Islet of Langerhans (tissue), 1 donor: ENCODE measurements at regions not wholly inside any gene's neighbourhood (a gene's known extent, or its start where the extent isn't known, plus 50 kb on each side); places are given as distances from the start of the nearest gene placed in this dataset.
"Not testable (repeated sequence)": the region's sequence is repeated elsewhere in the genome, so short reads cannot be mapped to it uniquely, and the experiment has no call there.

Experiments
- FAIRE-seq: peaks from one replicate; lab custom pipeline; 2011; peaks lifted over from hg19 to GRCh38; lab: Jason Lieb, UNC

DNA sequence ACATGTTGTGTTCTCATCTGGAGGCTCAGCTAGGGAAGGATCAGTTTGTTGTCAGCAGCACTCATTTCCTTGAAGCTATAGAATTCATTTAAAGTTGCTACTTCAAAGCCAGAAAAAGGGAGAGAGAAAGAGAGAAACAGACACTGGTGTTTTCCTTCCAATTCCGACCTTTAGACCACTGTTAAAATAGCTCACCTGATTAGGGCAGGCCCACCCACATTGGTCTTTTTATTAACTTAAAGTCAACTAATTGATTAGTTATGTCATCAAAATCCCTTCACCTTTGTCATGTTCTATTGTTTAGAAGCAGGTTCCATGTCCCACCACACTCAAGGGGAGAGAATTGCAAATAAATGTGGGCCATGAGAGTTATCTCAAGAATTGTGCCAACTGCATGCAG, 560.2 kb downstream of the PCDH17 start:
- FAIRE-seq, result no peak

DNA sequence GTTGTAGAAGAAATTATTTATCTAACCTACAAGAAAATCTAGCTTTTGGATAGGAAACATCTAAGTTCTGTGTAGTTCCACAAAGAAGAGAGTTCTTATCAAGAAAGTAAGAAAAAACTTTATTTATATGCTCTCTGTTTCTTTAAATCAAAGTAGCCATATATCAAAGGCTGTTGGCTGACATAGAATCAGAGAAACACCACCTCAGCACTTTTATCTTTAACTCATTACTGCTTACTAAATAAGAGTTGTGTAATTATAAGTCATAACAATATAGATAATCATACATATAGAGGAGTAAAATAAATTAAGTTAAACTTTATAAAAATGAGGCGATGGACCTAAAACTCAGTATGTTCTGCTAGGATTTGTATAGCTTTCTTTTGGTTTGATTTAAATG, 570.6 kb downstream of the PCDH17 start:
- no peak for FAIRE-seq

DNA sequence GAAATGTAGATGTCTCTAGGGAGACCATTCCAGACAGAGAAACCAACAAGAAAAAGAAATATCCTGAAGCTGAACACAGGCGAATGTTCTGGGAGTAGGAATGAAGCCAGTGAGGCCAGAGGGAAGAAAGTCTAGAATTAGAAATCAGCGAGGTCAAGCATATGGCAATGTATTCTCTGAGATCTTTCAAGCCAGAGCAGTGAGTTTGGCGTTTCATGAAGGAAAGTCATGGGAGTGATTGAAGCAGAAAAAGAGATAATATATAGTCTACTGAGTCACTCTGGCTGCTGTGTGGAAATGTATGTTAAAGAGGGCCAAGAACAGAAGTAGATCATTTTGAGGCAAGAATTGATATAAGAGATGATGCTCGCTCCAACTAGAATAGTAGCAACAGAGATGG, 576.0 kb downstream of the PCDH17 start:
- FAIRE-seq, result no peak

DNA sequence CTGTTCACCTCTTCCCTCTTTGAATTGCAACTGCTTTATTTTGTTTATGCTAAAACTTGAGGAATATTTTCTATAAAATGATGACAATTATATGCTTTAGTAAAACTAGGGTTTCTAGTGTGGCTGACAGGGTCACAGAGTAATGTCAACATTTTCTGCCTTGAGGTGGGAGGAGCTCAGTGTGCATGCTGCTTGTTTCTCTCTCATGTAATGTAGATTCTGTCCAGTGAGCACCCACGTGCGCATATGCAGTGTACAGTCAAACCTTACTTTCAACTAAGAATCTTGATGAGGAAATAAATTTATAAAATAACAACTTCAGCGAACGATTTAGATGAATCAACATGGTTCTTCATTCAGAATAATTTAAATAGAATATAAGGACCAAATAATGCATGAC, 603.9 kb downstream of the PCDH17 start:
- FAIRE-seq, result no peak

DNA sequence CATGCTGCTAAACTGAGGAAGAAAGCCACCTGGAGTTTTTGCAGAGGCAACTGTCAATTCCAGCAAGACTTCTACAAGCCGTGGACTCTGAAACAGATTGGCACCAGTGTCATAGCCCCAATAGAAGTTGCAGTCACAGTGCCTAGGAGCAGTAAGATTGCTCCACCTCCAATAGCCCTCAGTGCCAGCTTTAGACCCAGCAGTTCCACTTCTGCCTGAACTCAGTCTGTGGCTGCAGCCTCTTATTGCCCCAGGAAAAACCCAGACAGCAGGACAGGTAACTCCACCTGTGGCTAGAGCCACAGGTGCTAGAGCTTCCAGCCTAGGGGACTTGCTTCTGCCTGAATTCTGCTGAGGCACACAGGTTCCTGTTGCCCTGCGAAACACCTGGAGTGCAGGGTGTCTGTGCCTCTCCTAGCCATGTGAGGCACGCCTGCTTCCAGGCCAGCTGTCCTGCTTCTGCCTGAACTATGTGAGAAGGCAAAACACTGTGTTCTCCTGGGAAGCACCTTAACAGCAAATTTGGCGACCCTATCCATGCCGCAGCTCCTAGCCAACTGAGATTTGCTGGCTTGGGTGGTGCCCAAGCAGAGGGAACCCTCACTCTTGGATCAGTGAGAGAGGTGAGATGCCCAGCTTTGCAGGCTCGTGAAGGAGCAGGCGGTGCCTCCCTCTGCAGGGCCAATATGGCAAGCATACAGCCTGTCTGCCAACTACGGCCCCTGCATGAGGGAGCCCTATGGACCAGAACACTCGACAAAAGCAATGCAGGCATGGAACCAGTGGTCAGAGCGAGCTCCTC, 607.6 kb downstream of the PCDH17 start:
- no peak for FAIRE-seq

DNA sequence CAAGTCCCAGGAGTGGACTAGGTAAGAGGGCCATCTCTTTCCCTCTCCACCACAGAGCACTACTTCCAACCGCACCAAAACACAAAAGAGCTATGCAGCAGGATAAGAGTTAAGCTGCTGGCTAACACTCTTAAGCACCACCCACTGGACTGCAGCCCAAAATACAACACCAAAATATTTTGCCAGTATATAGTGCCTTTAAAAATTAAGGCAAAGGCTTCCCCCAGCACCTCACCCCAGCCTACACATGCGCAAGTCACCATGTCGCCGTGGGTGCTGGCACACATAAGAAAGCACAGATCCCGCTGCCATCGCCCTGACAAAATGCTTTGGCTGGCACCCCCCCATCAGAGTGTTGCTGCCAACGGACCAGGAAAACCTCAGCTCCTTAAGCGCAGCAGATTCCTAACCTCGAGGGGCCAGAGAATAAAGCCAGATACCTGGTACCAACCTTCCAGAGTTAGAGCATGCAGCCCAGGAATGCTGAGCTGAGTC, 608.3 kb downstream of the PCDH17 start:
- FAIRE-seq, result no peak

DNA sequence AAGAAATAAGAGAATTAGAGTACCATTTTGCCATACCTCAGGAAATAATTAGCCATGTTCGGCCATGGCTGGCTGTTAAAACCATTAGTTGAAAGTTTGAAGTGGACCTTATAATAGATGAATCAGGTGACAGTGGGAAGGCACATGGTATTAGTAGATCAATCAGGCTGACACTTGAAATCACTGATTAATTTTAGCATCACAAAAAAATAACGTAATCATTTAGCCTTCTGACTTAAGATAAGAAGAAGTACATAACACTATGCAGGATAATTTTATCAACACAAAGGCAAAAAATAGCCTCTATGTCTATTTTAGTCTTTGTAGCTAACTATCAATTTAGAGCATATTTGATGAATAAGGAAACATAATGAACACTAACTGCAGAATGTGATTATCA, 615.5 kb downstream of the PCDH17 start:
- no peak for FAIRE-seq

DNA sequence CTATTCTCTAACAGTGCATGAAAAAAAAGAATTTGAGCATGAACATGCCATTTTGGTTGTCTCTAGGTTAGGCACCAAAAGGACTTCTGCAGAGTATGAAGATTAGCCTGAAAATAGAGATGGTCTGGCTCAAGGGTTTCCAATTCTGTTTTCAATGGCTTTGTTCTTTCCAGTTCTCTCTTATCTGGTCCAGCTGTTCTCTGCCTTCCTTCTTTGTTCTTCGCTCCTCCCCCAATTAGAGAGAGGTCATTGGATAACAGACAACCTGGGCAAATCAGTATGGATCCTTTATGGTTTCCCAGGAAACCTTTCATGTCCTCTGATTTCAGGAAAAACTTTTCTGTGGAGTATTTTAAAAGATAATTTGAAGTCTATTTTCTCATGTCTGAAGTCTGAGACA, 623.4 kb downstream of the PCDH17 start:
- no peak for FAIRE-seq

DNA sequence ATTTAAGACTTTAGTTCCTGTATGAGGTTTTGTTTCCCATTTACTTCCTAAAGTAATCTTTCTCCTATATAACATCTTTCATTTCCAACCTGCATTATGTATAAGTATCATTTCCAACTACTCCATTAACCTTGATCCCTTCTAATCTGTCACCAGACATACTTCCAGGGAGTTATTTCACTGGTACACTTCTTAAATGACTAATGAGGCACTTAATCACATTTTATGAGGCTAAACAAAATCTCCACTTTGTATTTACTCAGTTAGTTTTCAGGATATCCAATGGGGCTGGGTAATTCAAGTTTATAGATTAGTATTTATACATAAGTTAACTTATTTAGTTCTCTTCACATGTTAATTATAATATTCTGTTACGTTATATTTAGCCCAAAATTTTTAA, 634.7 kb downstream of the PCDH17 start:
- FAIRE-seq, result no peak

DNA sequence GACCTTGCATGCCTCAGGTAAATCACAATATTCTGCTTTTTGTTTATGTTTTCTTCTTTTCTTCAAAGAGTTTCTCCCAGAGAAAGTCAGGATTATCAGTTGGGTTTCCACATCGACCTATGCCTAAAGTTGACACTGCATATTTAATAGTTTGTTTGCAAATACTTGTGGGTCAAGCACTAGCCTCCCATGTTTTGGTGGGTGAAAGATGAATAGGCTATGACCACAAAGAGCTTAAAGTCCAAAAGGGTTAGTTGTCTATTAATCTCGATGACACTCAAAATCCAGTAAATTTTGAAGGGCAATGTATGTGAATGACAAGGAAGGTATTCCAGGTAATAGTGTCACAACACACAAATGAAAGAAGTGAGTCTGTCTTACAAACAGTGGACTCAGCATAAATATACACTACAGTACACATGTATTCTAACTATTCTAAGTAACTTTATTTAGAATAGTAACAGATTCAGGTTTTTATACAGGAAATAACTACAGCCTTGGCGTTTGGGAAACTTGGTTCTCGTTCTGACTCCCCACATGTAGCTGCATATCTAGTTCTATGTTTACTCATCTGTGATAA, 667.1 kb downstream of the PCDH17 start:
- no peak for FAIRE-seq

DNA sequence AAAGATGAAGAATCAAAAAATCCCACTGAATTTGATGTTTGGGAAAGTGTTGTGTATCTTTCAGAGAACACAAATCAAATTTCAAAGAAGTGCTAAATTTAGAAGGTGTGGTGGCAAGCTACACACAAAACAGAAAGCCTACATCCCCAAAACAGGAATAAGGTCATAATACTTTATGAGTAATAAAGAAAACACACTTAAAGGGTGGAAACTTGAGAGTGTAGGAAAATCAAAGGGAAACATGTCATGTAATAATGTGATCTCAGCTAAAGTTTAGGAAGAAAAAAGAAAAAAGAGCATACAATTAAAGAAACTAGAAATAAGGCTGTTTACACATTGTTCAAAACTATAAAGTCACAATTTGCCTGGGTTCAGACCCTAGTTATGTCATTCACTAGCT, 668.7 kb downstream of the PCDH17 start:
- no peak for FAIRE-seq

DNA sequence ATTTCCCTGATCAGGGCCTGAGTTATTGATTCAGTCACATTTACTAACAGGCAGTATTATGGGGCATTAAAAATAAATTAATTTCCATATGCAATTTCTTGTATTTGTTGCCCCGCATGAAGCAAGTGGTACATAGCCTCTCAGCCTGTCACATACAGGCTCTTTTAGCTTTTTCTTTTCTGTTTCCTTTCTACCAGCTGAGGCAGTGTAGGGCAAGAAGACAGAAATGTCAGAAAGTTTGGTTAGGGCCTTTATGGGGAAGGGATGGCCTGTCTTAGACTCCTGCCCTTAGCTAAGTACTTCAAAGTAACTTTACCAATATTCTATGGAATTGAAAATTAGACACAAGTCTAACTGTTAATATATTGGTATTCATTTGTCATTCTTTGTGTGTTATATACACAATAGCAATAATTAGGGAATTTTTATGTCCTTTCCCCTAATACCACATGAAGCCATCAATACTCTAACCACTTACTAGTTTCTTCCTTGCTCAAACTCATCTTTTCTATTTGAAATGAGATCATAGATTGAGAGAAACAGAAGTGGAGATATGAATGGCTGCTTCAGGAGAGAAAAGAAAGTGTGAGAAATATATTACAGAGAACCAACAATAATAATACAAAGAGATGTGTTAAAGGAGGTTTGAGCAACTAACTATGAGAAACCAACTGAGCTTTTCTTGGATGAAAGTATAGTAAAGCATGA, 669.6 kb downstream of the PCDH17 start:
- no peak for FAIRE-seq

DNA sequence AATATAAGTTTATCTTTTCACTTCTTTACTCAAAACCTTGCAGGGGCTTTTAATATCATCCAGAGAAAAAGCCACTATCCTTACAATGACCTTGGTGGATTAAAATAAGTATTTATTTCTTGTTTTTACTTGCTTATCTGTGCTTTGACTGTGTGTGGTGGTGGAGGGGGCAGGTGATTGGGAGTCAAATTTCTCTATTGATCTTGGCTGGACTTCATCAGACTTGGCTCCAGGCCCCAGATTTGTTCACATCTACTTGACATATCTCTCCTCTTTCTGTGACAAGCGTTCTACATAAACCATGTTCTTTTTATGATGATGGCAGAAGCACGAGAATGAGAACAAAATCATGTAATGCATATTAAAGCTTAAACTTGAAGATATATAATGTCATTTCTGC, 670.8 kb downstream of the PCDH17 start:
- no peak for FAIRE-seq

DNA sequence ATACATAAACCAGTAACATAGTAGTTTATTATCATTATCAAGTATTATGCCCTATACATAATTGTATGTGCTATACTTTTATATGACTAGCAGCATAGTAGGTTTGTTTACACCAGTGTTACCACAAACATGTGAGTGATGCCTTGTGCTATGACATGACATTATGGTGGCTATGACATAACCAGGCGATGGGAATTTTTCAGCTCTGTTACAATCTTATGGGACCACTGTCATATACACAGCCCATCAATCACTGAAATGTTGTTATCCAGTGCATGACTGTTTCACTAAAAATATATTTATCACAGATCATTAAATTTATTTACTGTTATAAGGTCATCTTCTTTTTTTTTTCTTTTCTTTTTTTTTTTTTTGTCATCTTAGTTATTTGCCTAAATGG, 674.5 kb downstream of the PCDH17 start:
- FAIRE-seq, result no peak

DNA sequence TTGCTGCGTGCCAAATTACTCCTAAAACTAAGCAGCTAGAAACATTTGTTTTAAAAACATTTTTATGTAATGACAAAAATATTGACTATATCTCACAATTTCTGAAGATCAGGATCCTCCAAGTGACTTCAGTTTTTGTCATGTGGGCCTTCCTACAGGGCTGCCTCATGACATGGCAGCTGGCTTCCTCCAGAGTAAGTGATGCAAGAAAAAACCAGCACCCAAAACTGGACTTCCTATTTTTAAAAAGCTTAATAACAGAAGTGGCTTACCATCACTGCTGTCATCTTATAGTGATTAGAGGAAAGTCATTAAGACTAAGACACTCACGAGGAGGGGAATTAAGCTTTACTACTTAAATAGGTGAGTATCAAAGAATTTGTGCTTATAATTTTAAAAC, 681.7 kb downstream of the PCDH17 start:
- FAIRE-seq, result no peak

DNA sequence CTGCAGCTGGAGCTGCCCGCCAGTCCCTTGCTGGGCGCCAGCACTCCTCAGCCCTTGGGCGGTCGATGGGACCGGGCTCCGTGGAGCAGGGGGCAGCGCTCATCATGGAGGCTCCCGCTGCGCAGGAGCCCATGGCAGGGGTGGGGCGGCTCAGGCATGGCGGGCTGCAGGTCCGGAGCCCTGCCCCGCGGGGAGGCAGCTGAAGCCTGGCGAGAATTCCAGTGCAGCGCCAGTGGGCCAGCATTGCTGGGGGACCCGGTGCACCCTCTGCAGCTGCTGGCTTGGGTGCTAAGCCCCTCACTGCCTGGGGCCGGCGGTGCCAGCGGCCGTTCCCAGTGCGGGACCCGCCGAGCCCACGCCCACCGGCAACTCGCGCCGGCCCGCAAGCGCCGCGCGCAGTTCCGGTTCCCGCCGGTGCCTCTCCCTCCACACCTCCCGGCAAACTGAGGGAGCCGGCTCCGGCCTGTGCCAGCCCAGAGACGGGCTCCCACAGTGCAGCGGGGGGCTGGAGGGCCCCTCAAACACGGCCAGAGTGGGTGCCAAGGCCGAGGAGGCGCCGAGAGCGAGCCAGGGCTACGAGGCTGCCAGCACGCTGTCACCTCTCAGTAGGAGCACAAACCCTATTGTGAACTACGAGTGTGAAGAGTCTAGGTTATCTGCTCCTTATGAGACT, 687.1 kb downstream of the PCDH17 start:
- FAIRE-seq, result no peak

DNA sequence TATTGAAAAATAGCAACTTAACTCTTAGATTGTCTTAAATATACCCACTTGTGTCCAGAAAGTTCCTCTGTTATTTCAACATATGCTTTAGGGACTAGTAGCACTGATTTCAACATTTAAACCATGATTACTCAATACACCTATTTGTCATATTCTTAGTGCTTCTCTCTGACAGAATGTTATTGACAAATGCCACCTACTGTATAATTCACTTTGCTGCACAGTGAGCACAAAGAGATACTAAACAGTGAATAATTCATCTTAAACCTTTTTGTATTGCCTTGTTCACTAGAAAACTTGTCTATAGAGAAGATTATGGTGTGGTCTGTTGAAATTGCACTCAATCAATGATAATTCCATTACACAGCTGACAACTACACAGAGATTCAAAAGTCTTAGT, 692.6 kb downstream of the PCDH17 start:
- FAIRE-seq, result no peak

DNA sequence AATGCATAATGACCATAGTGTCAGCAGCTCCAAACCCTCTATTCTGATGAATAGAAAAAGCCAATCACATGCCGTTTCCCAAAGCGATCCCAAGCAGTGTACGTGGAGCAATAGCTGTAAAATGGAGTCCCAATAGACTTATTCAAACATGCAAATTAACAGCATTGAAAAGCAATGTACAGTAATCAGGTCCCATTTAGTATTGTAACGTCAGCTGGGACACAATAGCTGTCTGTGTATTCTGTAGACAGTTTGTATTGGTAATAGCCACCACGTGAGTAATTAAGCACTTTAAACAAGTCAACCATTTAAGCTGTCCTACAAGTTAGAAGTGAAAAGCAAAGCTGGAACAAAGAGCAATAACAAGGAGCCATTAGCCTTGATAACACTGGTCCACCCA, 698.2 kb downstream of the PCDH17 start:
- no peak for FAIRE-seq

DNA sequence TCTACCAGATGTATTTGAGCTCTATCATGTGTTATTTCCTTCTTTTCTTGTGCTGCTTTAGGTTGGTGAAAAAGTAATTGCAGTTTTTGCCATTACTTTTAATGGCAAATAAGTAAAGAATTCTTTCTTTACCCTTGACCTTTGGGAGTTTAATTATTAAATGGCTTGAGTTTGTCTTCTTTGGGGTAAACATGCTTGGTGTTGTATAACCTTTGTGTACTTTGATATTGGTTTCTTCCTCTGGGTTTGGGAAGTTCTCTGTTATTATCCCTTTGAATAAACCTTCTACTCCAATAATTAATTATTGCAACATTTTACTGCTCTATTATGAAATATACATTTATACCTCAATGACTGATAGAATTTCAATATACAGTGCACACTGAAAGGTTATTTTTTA, 709.4 kb downstream of the PCDH17 start:
- FAIRE-seq, result no peak

DNA sequence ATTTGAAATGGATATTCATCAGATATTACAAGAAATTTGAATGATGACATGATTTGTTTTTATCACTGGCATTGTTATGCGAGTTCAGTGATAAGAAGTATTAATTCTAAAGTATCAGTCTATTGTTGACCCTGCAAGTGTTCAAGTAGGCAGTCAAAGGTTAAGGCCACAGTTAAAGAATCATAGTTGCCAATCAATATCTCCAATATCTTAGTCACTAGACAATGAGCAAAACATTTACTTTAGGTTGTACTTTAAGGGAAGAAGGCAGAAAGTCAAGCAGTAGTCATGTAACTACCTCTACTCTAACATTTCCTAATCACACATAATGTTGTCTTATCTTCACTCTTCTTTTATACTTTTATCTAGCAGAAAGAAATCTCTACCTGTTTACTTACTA, 709.8 kb downstream of the PCDH17 start:
- FAIRE-seq, result no peak

DNA sequence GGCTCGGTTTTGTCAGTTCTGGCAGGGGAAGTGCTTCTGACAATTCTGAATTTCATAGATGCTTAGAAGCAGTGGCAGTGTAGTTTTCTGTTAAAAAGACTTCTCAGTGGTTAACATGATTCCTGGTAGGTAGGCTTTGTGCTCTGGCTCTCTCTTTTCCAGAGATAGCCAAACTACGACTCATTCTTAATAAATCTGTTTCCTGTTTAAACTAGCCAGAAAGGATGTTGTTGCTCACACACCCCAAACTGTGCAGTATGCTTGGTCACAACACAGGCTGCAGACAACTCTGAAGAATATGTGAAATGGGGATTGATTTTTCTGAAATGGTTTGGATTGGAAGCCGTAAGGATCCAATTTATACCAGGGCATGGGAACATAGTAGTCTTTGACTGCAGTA, 711.5 kb downstream of the PCDH17 start:
- no peak for FAIRE-seq

DNA sequence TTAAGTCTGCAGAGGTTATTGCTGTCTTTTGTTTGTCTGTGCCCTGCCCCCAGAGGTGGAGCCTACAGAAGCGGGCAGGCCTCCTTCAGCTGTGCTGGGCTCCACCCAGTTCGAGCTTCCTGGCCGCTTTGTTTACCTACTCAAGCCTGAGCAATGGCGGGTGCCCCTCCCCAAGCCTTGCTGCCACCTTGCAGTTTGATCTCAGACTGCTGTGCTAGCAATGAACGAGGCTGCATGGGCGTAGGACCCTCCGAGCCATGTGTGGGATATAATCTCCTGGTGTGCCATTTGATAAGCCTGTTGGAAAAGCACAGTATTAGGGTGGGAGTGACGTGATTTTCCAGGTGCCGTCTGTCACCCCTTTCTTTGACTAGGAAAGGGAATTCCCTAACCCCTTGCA, 720.6 kb downstream of the PCDH17 start:
- FAIRE-seq, result not testable (repeated sequence)

DNA sequence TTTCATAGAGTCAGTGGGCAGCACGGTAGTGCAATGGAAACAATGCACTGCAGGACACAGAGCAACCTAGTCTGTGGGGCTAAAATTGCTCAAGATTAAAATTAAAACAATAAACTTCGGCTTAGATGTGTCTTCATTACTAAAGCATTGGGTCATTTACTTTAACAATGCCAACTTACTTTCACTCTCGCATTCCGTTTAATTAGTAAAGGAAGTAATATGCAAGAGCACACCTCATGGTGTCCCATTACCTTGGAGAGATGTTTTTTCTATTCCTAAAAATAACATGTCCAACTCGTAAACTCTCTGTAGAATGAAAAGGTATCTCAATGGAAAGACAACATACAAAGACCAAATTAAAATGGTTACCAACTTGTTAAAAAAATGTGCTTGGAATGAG, 738.4 kb downstream of the PCDH17 start:
- no peak for FAIRE-seq
